Astrocyte (in vitro differentiated cells and primary cell): ENCODE measurements at regions not wholly inside any gene's neighbourhood (a gene's known extent, or its start where the extent isn't known, plus 50 kb on each side); places are given as distances from the start of the nearest gene placed in this dataset.
"Not testable (repeated sequence)": the region's sequence is repeated elsewhere in the genome, so short reads cannot be mapped to it uniquely, and the experiment has no call there.

Experiments
- CTCF ChIP-seq: IDR thresholded peaks from 2 replicates; pipeline ENCODE4 v1.5.1; 2011; ENCODE audit warnings: low read depth, mild to moderate bottlenecking, inconsistent platforms, low read length, moderate library complexity; ENCODE audit not compliant: insufficient read depth
- EZH2 ChIP-seq: IDR thresholded peaks from 2 replicates; pipeline ENCODE4 v1.6.1; 2012; ENCODE audit warnings: mild to moderate bottlenecking, low read length, inconsistent platforms; ENCODE audit not compliant: insufficient read depth

- not testable (repeated sequence) for TF ChIP-seq CTCF, EZH2
Observed at GRCh38 chr3:35482566-35482965, 156.8 kb upstream of the ARPP21 start.
